ENCODE measurements at regions not wholly inside any gene's neighbourhood (a gene's known extent, or its start where the extent isn't known, plus 50 kb on each side); places are given as distances from the start of the nearest gene placed in this dataset.

- intact Hi-C loops (cut with DNase I), result no loop called here
- no peak overlapping the region for H3K4me3 ChIP-seq
- DNase-seq (peak in 1 of 4 donors; percentile 63), ATAC-seq (peak; percentile 78)
- H3K27me3 ChIP-seq, result no peaks in the 10 kb centered on the region
- H3K36me3 ChIP-seq, result no peaks in the 10 kb centered on the region
- no peaks in the 10 kb centered on the region for H3K4me1 ChIP-seq
- TF ChIP-seq, protein P1, sequence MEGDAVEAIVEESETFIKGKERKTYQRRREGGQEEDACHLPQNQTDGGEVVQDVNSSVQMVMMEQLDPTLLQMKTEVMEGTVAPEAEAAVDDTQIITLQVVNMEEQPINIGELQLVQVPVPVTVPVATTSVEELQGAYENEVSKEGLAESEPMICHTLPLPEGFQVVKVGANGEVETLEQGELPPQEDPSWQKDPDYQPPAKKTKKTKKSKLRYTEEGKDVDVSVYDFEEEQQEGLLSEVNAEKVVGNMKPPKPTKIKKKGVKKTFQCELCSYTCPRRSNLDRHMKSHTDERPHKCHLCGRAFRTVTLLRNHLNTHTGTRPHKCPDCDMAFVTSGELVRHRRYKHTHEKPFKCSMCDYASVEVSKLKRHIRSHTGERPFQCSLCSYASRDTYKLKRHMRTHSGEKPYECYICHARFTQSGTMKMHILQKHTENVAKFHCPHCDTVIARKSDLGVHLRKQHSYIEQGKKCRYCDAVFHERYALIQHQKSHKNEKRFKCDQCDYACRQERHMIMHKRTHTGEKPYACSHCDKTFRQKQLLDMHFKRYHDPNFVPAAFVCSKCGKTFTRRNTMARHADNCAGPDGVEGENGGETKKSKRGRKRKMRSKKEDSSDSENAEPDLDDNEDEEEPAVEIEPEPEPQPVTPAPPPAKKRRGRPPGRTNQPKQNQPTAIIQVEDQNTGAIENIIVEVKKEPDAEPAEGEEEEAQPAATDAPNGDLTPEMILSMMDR (IDR thresholded peaks at IDR 0.05), result no peak
- H3K9me3 ChIP-seq, result peaks cover 0 to under 1% of the 10 kb centered on the region in 2 donors
- H3K27ac ChIP-seq, result no peak overlapping the region
Observed at GRCh38 chr16:80028581-80029380, 428.2 kb upstream of the MAF start.

- H3K4me3 ChIP-seq, result no peak overlapping the region
- H3K27ac ChIP-seq, result no peak overlapping the region
- DNase-seq, result peak in 3 of 4 donors; percentile 45 to 77 (median 77)
- H3K27me3 ChIP-seq, result no peaks in the 10 kb centered on the region
- no peaks in the 10 kb centered on the region for H3K36me3 ChIP-seq
- ATAC-seq, result peak; percentile 91
- no peaks in the 10 kb centered on the region for H3K9me3 ChIP-seq
- H3K4me1 ChIP-seq, result no peaks in the 10 kb centered on the region
- intact Hi-C loops (cut with DNase I), result no loop called here
- TF ChIP-seq, protein P1 (IDR thresholded peaks at IDR 0.05), result no peak
Observed at GRCh38 chr16:80027007-80027965, 426.7 kb upstream of the MAF start.

DNA sequence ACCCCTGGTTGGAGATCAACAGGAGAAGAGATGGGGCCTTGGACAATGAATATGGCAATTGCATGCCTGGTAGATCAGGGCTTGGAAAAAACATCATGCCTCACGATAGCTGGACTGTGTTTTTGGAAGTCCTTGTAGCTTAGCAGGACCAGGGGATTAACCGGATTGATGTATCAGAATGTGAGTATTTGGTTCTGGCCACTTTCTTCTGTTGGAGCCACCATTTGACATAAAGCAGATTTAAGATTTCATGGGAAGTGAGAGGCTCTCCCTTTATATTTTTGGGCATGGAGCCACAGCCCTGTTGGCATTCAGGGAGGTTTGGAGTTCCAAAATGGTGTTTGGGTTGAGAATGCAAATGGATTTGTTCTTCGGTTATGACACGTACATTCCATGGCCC, 424.7 kb upstream of the MAF start:
- H3K4me3 ChIP-seq, result no peak overlapping the region
- H3K9me3 ChIP-seq, result no peaks in the 10 kb centered on the region
- no peak for DNase-seq
- no peak overlapping the region for H3K27ac ChIP-seq
- no peaks in the 10 kb centered on the region for H3K36me3 ChIP-seq
- no peak for ATAC-seq
- intact Hi-C loops (cut with DNase I), result no loop called here
- no peaks in the 10 kb centered on the region for H3K27me3 ChIP-seq
- TF ChIP-seq, protein P1 (IDR thresholded peaks at IDR 0.05), result no peak
- no peaks in the 10 kb centered on the region for H3K4me1 ChIP-seq

GRCh38 chr16:80024443-80024842, 423.9 kb upstream of the MAF start:
- Histone ChIP-seq H3K4me1 (no peaks in the 10 kb centered on the region), H3K9me3 (no peaks in the 10 kb centered on the region), H3K36me3 (no peaks in the 10 kb centered on the region), H3K27ac (no peak overlapping the region), H3K4me3 (no peak overlapping the region), H3K27me3 (no peaks in the 10 kb centered on the region)
- DNase-seq (no peak), ATAC-seq (no peak)
- TF ChIP-seq, protein P1 (IDR thresholded peaks at IDR 0.05), result no peak
- intact Hi-C loops (cut with DNase I), result no loop called here

DNA sequence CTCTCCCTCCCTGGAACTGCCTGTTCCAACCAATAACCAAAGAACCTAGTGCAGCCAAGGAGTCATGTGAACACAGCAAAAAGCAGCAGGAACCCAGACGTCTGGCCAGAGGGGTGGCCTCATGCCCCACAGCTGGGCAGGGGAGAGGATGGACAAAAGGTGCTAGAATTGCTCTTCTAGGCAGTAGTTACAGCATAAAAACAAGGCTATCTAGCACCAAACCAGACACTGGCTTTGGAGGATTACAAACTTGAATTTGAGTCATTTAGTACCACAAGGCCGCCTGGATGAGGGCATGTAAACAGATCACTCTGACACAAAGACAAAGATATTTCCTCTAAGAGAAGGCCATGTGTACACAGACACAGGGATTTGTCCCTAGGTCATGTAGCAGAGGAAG, 423.3 kb upstream of the MAF start:
- TF ChIP-seq, protein P1 (IDR thresholded peaks at IDR 0.05), result no peak
- Histone ChIP-seq H3K27me3 (no peaks in the 10 kb centered on the region), H3K9me3 (no peaks in the 10 kb centered on the region), H3K27ac (no peak overlapping the region), H3K4me1 (no peaks in the 10 kb centered on the region), H3K36me3 (no peaks in the 10 kb centered on the region), H3K4me3 (no peak overlapping the region)
- intact Hi-C loops (cut with DNase I), result no loop called here
- ATAC-seq (no peak), DNase-seq (no peak)

Data from left lung (tissue), 4 donors.